HCT116 (cell line): ENCODE measurements at regions not wholly inside any gene's neighbourhood (a gene's known extent, or its start where the extent isn't known, plus 50 kb on each side); places are given as distances from the start of the nearest gene placed in this dataset.
"Not testable (repeated sequence)": the region's sequence is repeated elsewhere in the genome, so short reads cannot be mapped to it uniquely, and the experiment has no call there.

ENCODE experiments used
- ATAC-seq: fragments of 200-7000 bp; cut with Tn5 transposase; 2 replicates; pipeline ENCODE4 v1.9.1; 2020; ENCODE audit warnings: mild to moderate bottlenecking, moderate library complexity
- BruUV-seq: library from RNA; stranded (reverse); fragments of 400-500 nt; replicated peaks from 2 replicates; lab custom pipeline; 2021; lab: Mats Ljungman, UMichigan
- CTCF ChIA-PET: fragments of 300-600 bp; sonication (Branson Sonifier 250); formaldehyde crosslinking; loops from one replicate; lab custom pipeline; 2021; ENCODE audit warnings: antibody characterized with exemption; lab: Charles Lee
- POLR2A ChIA-PET: fragments of 300-600, 350-600 bp; sonication (Branson Sonifier 250); formaldehyde crosslinking; loops from one replicate; lab custom pipeline; 2021; ENCODE audit warnings: antibody characterized with exemption; lab: Charles Lee
- RAD21 ChIA-PET, 2 experiments: fragments of 300-600 bp; sonication (Branson Sonifier 250); formaldehyde crosslinking; loops; one replicate each; lab custom pipeline; 2023; ENCODE audit warnings: low total read pairs in 2 of 2; ENCODE audit not compliant: uncharacterized antibody in 2 of 2, unreplicated experiment in 2 of 2, low non-redundant PET in 1 of 2; lab: Charles Lee
- DNase-seq: peaks from one replicate; pipeline ENCODE4 v3.0.0-alpha.2; 2010; ENCODE audit warnings: low read depth, low spot score
- H2AFZ ChIP-seq: fragments of 200-600 bp; shearing (Covaris generic), sonication (generic); 2 replicates; pipeline ENCODE4 v1.6.1; 2017; ENCODE audit warnings: low read depth, mixed run types, mixed read lengths, antibody characterized with exemption, low read length; ENCODE audit not compliant: poor library complexity, severe bottlenecking
- H3K27ac ChIP-seq: 2 replicates; pipeline ENCODE4 v1.5.1; 2012; ENCODE audit warnings: low read depth, low read length
- H3K27me3 ChIP-seq: fragments of 200-600 bp; sonication (generic); 2 replicates; pipeline ENCODE4 v1.6.1; 2016; ENCODE audit warnings: mixed run types, low read length, mixed read lengths; ENCODE audit not compliant: insufficient read depth
- H3K36me3 ChIP-seq, 2 experiments: fragments of 200-500 bp in 1 of 2; fragments of 200-600 bp in 1 of 2; sonication (Bioruptor generic) in 1 of 2; sonication (generic) in 1 of 2; 2 replicates each; pipeline versions ENCODE4 v1.5.1 to v1.6.1; 2014 to 2016; ENCODE audit warnings: low read length in 2 of 2, inconsistent platforms in 1 of 2, mixed read lengths in 1 of 2, mixed run types in 1 of 2; ENCODE audit not compliant: insufficient read depth in 2 of 2, control insufficient read depth in 1 of 2
- H3K4me1 ChIP-seq, 2 experiments: fragments of 200-600 bp in 1 of 2; sonication (generic) in 1 of 2; 2 replicates each; pipeline versions ENCODE4 v1.5.1 to v1.6.1; 2012 to 2017; ENCODE audit warnings: low read length in 2 of 2, inconsistent platforms in 1 of 2, mild to moderate bottlenecking in 1 of 2, mixed read lengths in 1 of 2, mixed run types in 1 of 2, moderate library complexity in 1 of 2; ENCODE audit not compliant: insufficient read depth in 2 of 2, control insufficient read depth in 1 of 2
- H3K4me2 ChIP-seq: fragments of 200-600 bp; sonication (generic); 2 replicates; pipeline ENCODE4 v1.6.1; 2017; ENCODE audit warnings: mixed run types, low read length, mixed read lengths
- H3K4me3 ChIP-seq, 2 experiments: fragments of 200-600 bp in 1 of 2; sonication (generic) in 1 of 2; replicated peaks in 1 of 2; 2 replicates each; pipeline ENCODE4 v1.5.1; 2011 to 2016; ENCODE audit warnings: low read length in 2 of 2, control low read depth in 1 of 2, low read depth in 1 of 2, mild to moderate bottlenecking in 1 of 2, mixed read lengths in 1 of 2, mixed run types in 1 of 2
- H3K79me2 ChIP-seq: fragments of 200-600 bp; sonication (generic); 2 replicates; pipeline ENCODE4 v1.6.1; 2017; ENCODE audit warnings: mild to moderate bottlenecking, mixed run types, low read length, moderate library complexity, mixed read lengths; ENCODE audit not compliant: insufficient read depth
- H3K9ac ChIP-seq: fragments of 200-600 bp; sonication (generic); 2 replicates; pipeline ENCODE4 v1.6.1; 2016; ENCODE audit warnings: low read length, mixed read lengths
- H3K9me2 ChIP-seq: fragments of 200-600 bp; sonication (generic), shearing (Covaris generic); 2 replicates; pipeline ENCODE4 v1.6.1; 2017; ENCODE audit warnings: mixed run types, mild to moderate bottlenecking, moderate library complexity; ENCODE audit not compliant: insufficient read depth
- H3K9me3 ChIP-seq, 2 experiments: fragments of 200-500 bp in 1 of 2; fragments of 200-600 bp in 1 of 2; sonication (Bioruptor generic) in 1 of 2; sonication (generic) in 1 of 2; 2 replicates each; pipeline ENCODE4 v1.6.1; 2014 to 2017; ENCODE audit warnings: low read length in 2 of 2, mixed read lengths in 2 of 2, inconsistent platforms in 1 of 2, low read depth in 1 of 2, mild to moderate bottlenecking in 1 of 2, mixed run types in 1 of 2, moderate library complexity in 1 of 2; ENCODE audit not compliant: control insufficient read depth in 1 of 2, insufficient read depth in 1 of 2
- H4K20me1 ChIP-seq: fragments of 200-600 bp; sonication (generic), shearing (Covaris generic); 2 replicates; pipeline ENCODE4 v1.6.1; 2017; ENCODE audit warnings: mixed run types, mild to moderate bottlenecking, moderate library complexity; ENCODE audit not compliant: insufficient read depth
- CBX3 ChIP-seq: IDR thresholded peaks from 2 replicates; pipeline ENCODE4 v1.6.1; 2012; ENCODE audit warnings: low read depth
- FOSL1 ChIP-seq: IDR thresholded peaks from 2 replicates; pipeline ENCODE4 v1.6.1; 2012; ENCODE audit warnings: low read depth
- REST ChIP-seq: IDR thresholded peaks from 2 replicates; pipeline ENCODE4 v1.6.1; 2012; ENCODE audit warnings: low read depth
- SP1 ChIP-seq: IDR thresholded peaks from 2 replicates; pipeline ENCODE4 v1.6.1; 2012; ENCODE audit warnings: low read depth
- YY1 ChIP-seq: IDR thresholded peaks from 2 replicates; pipeline ENCODE4 v1.6.1; 2011; ENCODE audit warnings: low read length, low read depth, moderate library complexity, mild to moderate bottlenecking; ENCODE audit not compliant: insufficient replicate concordance; ENCODE audit errors: extremely low read depth
- ZBTB33 ChIP-seq: IDR thresholded peaks from 2 replicates; pipeline ENCODE4 v1.6.1; 2011; ENCODE audit warnings: mild to moderate bottlenecking, low read length, moderate library complexity; ENCODE audit not compliant: insufficient replicate concordance; ENCODE audit errors: extremely low read depth
- intact Hi-C: fragments of 100-400 bp; cut with micrococcal nuclease; formaldehyde crosslinking; loops from 2 replicates; pipeline ENCODE4 v1.10.0; 2022
- TF ChIP-seq, protein P1 (sequence below): IDR thresholded peaks from 2 replicates; pipeline ENCODE4 v1.6.1; 2012

GRCh38 chr3:124364317-124365020, 365.8 kb upstream of the UMPS start:
- DNase-seq: no peak
- H3K4me3 ChIP-seq: no peak overlapping the region
- RAD21 ChIA-PET: interaction anchor here in 1 of 2 experiments (0.5 kb wide), 1 partner anchor 723 kb away, joined by 4 read pairs; no protein-coding TSS in a partner anchor
- no peak overlapping the region for H3K27ac ChIP-seq
- no peaks in the 10 kb centered on the region for H3K36me3 ChIP-seq
- TF ChIP-seq CBX3: no peak
- no peak for TF ChIP-seq ZBTB33
- TF ChIP-seq, protein P1, sequence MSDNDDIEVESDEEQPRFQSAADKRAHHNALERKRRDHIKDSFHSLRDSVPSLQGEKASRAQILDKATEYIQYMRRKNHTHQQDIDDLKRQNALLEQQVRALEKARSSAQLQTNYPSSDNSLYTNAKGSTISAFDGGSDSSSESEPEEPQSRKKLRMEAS: no peak
- TF ChIP-seq YY1: no peak
- no peak for TF ChIP-seq SP1
- no peak for TF ChIP-seq FOSL1
- no peak for TF ChIP-seq REST
- TF ChIP-seq, all 23 proteins: peak for 0
- CTCF ChIA-PET: interaction anchor here (0.9 kb wide), 1 partner anchor 13 kb away, joined by 3 read pairs; no protein-coding TSS in a partner anchor
- Histone ChIP-seq H4K20me1 (no peaks in the 10 kb centered on the region), H3K27me3 (peaks cover 43% of the 10 kb centered on the region), H3K4me1 (no peaks in the 10 kb centered on the region), H3K9ac (no peak overlapping the region), H3K4me2 (no peak overlapping the region), H3K79me2 (no peaks in the 10 kb centered on the region), H3K9me3 (no peaks in the 10 kb centered on the region), H3K9me2 (no peaks in the 10 kb centered on the region), H2AFZ (no peak overlapping the region)
- no TSS peak for BruUV-seq
- no peak for ATAC-seq
- intact Hi-C loops: no loop called here
- POLR2A ChIA-PET: no interaction called here

- H3K79me2 ChIP-seq, H3K4me1 ChIP-seq, H3K4me2 ChIP-seq, CTCF ChIA-PET, H3K36me3 ChIP-seq, BruUV-seq, H4K20me1 ChIP-seq, DNase-seq, ATAC-seq, H3K27ac ChIP-seq, H3K4me3 ChIP-seq, intact Hi-C loops, H3K9ac ChIP-seq, H3K9me3 ChIP-seq, H3K9me2 ChIP-seq, RAD21 ChIA-PET, H2AFZ ChIP-seq, POLR2A ChIA-PET: not testable (repeated sequence)
- H3K27me3 ChIP-seq: peaks cover 44% of the 10 kb centered on the region
Measured at GRCh38 chr3:124366655-124367054, 363.6 kb upstream of the UMPS start.
